Astrocyte (in vitro differentiated cells and primary cell): ENCODE measurements at regions not wholly inside any gene's neighbourhood (a gene's known extent, or its start where the extent isn't known, plus 50 kb on each side); places are given as distances from the start of the nearest gene placed in this dataset.

ENCODE experiments used
- CTCF ChIP-seq: IDR thresholded peaks from 2 replicates; pipeline ENCODE4 v1.5.1; 2011; ENCODE audit warnings: low read depth, mild to moderate bottlenecking, inconsistent platforms, low read length, moderate library complexity; ENCODE audit not compliant: insufficient read depth
- EZH2 ChIP-seq: IDR thresholded peaks from 2 replicates; pipeline ENCODE4 v1.6.1; 2012; ENCODE audit warnings: mild to moderate bottlenecking, low read length, inconsistent platforms; ENCODE audit not compliant: insufficient read depth

- no peak for TF ChIP-seq CTCF
- TF ChIP-seq EZH2 = no peak
Measured at GRCh38 chr17:22512997-22513538, 820.7 kb downstream of the KCNJ18 start.
